Gastrocnemius medialis (tissue), 4 donors: ENCODE measurements at regions not wholly inside any gene's neighbourhood (a gene's known extent, or its start where the extent isn't known, plus 50 kb on each side); places are given as distances from the start of the nearest gene placed in this dataset.

Experiments
- ATAC-seq, 2 donors: fragments of 150-250 bp; one replicate each; pipeline ENCODE4 v1.9.1; 2016
- DNase-seq, 2 donors: peaks; one replicate each; pipeline ENCODE4 v3.0.0-alpha.2; 2019
- H3K27ac ChIP-seq, 4 donors: fragments of 200-600 bp; sonication (generic); 1 replicate in 1 of 4; 2 replicates in 3 of 4; pipeline ENCODE4 v1.5.1; 2016 to 2018; ENCODE audit warnings: mild to moderate bottlenecking in 2 of 4, moderate library complexity in 1 of 4
- H3K27me3 ChIP-seq, 3 donors: fragments of 200-600 bp; sonication (generic) in 2 of 3; 1 replicate in 1 of 3; 2 replicates in 2 of 3; pipeline versions ENCODE4 v1.5.1 to v1.6.0; 2016 to 2019; ENCODE audit warnings: mild to moderate bottlenecking in 1 of 3, moderate library complexity in 1 of 3
- H3K36me3 ChIP-seq, 2 donors: fragments of 200-600 bp; sonication (generic) in 1 of 2; one replicate each; pipeline ENCODE4 v1.5.1; 2017 to 2018
- H3K4me1 ChIP-seq, 2 donors: fragments of 200-600 bp; sonication (generic) in 1 of 2; one replicate each; pipeline ENCODE4 v1.5.1; 2016 to 2017; ENCODE audit warnings: mild to moderate bottlenecking in 2 of 2
- H3K4me3 ChIP-seq, 4 donors: fragments of 200-600 bp; sonication (generic) in 3 of 4; 1 replicate in 1 of 4; 2 replicates in 3 of 4; pipeline ENCODE4 v1.5.1; 2016 to 2019; ENCODE audit warnings: mild to moderate bottlenecking in 2 of 4
- H3K9me3 ChIP-seq, 3 donors: fragments of 200-600 bp; sonication (generic) in 2 of 3; 1 replicate in 1 of 3; 2 replicates in 2 of 3; pipeline ENCODE4 v1.5.1; 2016 to 2019
- CTCF ChIP-seq, 5 experiments: fragments of 450-650 bp in 3 of 5; fragments of 200-600 bp in 2 of 5; sonication (generic) in 2 of 5; IDR thresholded peaks in 4 of 5; conservative IDR thresholded peaks in 1 of 5; 1 replicate in 4 of 5; 2 replicates in 1 of 5; pipeline ENCODE4 v1.5.1; 2016 to 2019; ENCODE audit warnings: antibody characterized with exemption in 5 of 5, mild to moderate bottlenecking in 3 of 5, moderate library complexity in 3 of 5
- POLR2A ChIP-seq, 2 donors: fragments of 450-650 bp; IDR thresholded peaks; one replicate each; pipeline ENCODE4 v1.6.1; 2017; ENCODE audit warnings: antibody characterized with exemption in 2 of 2, mild to moderate bottlenecking in 2 of 2, moderate library complexity in 2 of 2
- in situ Hi-C, 4 donors: fragments of 200-750 bp; cut with MboI; loops; one replicate each; pipeline versions ENCODE4 v1.15.0 to v1.8.0; 2017; ENCODE audit warnings: low sequenced_read_pairs in 4 of 4
- intact Hi-C: fragments of 100-400 bp; cut with DNase I; formaldehyde crosslinking; loops from one replicate; pipeline ENCODE4 v1.15.1; 2023; ENCODE audit warnings: low total_unique reads

- in situ Hi-C loops (no loop called here), intact Hi-C loops (no loop called here)
- H3K36me3 ChIP-seq = no peaks in the 10 kb centered on the region
- no peaks in the 10 kb centered on the region for H3K4me1 ChIP-seq
- no peak overlapping the region for H3K27ac ChIP-seq
- no peak for TF ChIP-seq CTCF (IDR thresholded peaks at IDR 0.05 in 4 of 5, conservative IDR thresholded peaks at IDR 0.05 in 1 of 5)
- no peak for TF ChIP-seq POLR2A (IDR thresholded peaks at IDR 0.05)
- DNase-seq = no peak
- no peak overlapping the region for H3K4me3 ChIP-seq
- no peaks in the 10 kb centered on the region for H3K9me3 ChIP-seq
- H3K27me3 ChIP-seq = no peaks in the 10 kb centered on the region
- no peak for ATAC-seq
These were observed 159.1 kb upstream of the WDR1 start for GRCh38 chr4:10275696-10276095.

GRCh38 chr4:10273030-10273429, 156.4 kb upstream of the WDR1 start:
- no peak overlapping the region for H3K27ac ChIP-seq
- H3K36me3 ChIP-seq = no peaks in the 10 kb centered on the region
- no peaks in the 10 kb centered on the region for H3K4me1 ChIP-seq
- intact Hi-C loops = no loop called here
- ATAC-seq (no peak), DNase-seq (no peak)
- H3K4me3 ChIP-seq = no peak overlapping the region
- no peaks in the 10 kb centered on the region for H3K9me3 ChIP-seq
- in situ Hi-C loops = no loop called here
- TF ChIP-seq POLR2A (IDR thresholded peaks at IDR 0.05) (no peak), CTCF (IDR thresholded peaks at IDR 0.05 in 4 of 5, conservative IDR thresholded peaks at IDR 0.05 in 1 of 5) (no peak)
- no peaks in the 10 kb centered on the region for H3K27me3 ChIP-seq

GRCh38 chr4:10272511-10272910, 155.9 kb upstream of the WDR1 start:
- no peak overlapping the region for H3K27ac ChIP-seq
- no peak for TF ChIP-seq CTCF (IDR thresholded peaks at IDR 0.05 in 4 of 5, conservative IDR thresholded peaks at IDR 0.05 in 1 of 5)
- TF ChIP-seq POLR2A (IDR thresholded peaks at IDR 0.05) = no peak
- H3K4me3 ChIP-seq = no peak overlapping the region
- no peaks in the 10 kb centered on the region for H3K9me3 ChIP-seq
- in situ Hi-C loops = no loop called here
- no peaks in the 10 kb centered on the region for H3K27me3 ChIP-seq
- intact Hi-C loops = no loop called here
- DNase-seq = no peak
- H3K36me3 ChIP-seq = no peaks in the 10 kb centered on the region
- no peak for ATAC-seq
- no peaks in the 10 kb centered on the region for H3K4me1 ChIP-seq

- in situ Hi-C loops = no loop called here
- ATAC-seq = no peak
- no peaks in the 10 kb centered on the region for H3K27me3 ChIP-seq
- no peak for DNase-seq
- intact Hi-C loops = no loop called here
- TF ChIP-seq CTCF (IDR thresholded peaks at IDR 0.05 in 4 of 5, conservative IDR thresholded peaks at IDR 0.05 in 1 of 5) (no peak), POLR2A (IDR thresholded peaks at IDR 0.05) (no peak)
- H3K4me1 ChIP-seq = no peaks in the 10 kb centered on the region
- H3K36me3 ChIP-seq = no peaks in the 10 kb centered on the region
- no peak overlapping the region for H3K27ac ChIP-seq
- H3K9me3 ChIP-seq = no peaks in the 10 kb centered on the region
- no peak overlapping the region for H3K4me3 ChIP-seq
These were observed 150.5 kb upstream of the WDR1 start for GRCh38 chr4:10267066-10267465.

- intact Hi-C loops (no loop called here), in situ Hi-C loops (no loop called here)
- TF ChIP-seq POLR2A (IDR thresholded peaks at IDR 0.05) (no peak), CTCF (IDR thresholded peaks at IDR 0.05 in 4 of 5, conservative IDR thresholded peaks at IDR 0.05 in 1 of 5) (no peak)
- Histone ChIP-seq H3K4me3 (no peak overlapping the region), H3K27me3 (no peaks in the 10 kb centered on the region), H3K4me1 (no peaks in the 10 kb centered on the region), H3K9me3 (no peaks in the 10 kb centered on the region), H3K36me3 (no peaks in the 10 kb centered on the region), H3K27ac (no peak overlapping the region)
- ATAC-seq = no peak
- no peak for DNase-seq
These were observed 144.2 kb upstream of the WDR1 start for GRCh38 chr4:10260777-10261176.
